ENCODE measurements at regions not wholly inside any gene's neighbourhood (a gene's known extent, or its start where the extent isn't known, plus 50 kb on each side); places are given as distances from the start of the nearest gene placed in this dataset.
"Not testable (repeated sequence)": the region's sequence is repeated elsewhere in the genome, so short reads cannot be mapped to it uniquely, and the experiment has no call there.

GRCh38 chr7:128561116-128561722 lies 84.7 kb downstream of the METTL2B start:
- DNase-seq (ENCODE audit: low spot score); FAIRE-seq: not testable (repeated sequence)

- FAIRE-seq; DNase-seq (ENCODE audit: low spot score): not testable (repeated sequence)
Measured at GRCh38 chr7:128562795-128563194, 86.2 kb downstream of the METTL2B start.

DNA sequence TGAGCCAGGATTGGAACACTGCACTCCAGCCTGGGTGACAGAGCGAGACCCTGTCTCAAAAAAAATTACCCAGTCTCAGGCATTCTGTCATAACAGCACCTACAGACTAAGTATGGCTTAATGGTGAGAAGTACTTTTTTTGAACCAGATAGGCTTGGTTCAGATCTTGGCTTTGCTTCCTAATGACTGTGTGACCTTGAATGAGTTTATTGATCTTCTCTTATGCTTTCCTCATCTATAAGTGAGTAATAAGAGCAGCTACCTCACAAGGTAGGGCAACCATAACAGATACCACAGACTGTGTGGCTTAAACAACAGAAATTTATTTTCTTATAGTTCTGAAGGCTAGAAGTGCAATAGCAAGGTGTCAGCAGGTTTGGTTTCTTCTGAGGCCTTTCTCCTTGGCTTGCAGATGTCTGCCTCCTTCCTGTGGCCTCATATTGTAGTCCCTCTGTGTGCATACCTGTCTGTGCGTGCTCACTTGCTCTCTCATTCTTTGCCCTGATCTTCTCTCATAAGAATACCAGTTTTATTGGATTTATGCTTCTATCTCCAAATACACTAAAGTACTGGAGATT lies 87.7 kb downstream of the METTL2B start:
- DNase-seq (ENCODE audit: low spot score); FAIRE-seq: not testable (repeated sequence)

DNA sequence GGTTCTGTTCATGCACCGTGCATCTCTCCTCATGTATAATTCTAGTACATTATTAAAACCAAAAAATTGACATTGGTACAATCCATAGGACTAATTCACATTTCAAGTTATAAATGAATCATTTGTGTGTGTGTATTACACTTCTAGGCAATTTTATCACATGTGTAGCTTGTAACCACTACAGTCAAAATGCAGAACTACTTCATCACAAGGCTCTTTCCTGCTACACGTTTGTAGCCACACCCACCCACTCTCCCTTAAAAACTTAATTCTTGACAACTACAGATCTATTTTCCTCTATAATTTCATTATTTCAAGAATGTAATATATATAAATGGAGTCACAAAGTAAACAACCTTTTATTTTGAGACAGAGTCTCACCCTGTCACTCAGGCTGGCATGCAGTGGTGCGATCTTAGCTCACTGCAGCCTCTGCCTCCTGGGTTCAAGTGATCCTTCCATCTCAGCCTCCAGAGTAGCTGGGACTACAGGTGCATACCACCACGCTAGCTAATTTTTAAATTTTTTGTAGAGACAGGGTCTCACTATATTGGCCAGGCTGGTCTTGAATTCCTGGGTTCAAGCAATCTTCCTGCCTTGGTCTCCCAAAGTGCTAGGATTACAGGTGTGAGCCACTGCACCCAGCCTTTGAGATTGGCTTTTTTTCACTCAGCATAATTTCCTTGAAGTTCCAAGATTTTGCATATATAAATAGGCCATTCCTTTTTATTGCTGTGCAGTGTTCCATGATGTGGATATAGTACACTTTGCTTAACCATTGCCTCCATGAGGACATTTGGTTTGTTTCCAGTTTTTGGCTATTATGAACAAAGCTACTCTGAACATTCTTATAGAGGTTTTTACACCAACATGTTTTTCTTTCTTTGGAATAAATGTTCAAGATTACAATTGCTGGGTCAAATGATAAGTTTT lies 88.7 kb downstream of the METTL2B start:
- not testable (repeated sequence) for FAIRE-seq; DNase-seq (ENCODE audit: low spot score)

DNA sequence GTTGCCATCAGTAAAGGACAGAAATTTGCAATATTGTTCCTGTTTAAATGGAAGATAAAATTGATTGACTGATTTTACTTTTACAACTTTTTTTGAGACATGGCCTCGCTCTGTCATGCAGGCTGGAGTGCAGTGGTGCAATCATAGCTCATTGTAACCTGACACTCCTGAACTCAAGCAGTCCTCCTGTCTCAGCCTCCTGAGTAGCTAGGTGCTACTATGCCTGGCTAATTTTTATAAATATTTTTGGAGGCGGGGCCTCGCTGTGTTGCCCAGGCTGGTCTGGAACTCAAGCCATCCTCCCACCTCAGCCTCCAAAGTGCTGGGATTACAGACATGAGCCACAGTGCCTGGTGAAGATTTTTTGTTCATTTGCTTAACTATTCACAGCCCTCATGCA lies 96.8 kb upstream of the GARIN1A start:
- not testable (repeated sequence) for FAIRE-seq; DNase-seq (ENCODE audit: low spot score)

DNA sequence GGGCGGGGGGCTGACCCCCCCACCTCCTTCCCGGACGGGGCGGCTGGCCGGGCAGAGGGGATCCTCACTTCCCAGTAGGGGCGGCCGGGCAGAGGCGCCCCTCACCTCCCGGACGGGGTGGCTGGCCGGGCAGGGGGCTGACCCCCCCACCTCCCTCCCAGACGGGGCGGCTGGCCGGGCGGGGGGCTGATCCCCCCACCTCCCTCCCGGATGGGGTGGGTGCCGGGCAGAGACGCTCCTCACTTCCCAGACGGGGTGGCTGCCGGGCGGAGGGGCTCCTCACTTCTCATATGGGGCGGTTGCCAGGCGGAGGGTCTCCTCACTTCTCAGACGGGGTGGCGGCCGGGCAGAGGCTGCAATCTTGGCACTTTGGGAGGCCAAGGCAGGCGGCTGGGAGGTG lies 95.1 kb upstream of the GARIN1A start:
- not testable (repeated sequence) for DNase-seq (ENCODE audit: low spot score); FAIRE-seq

GRCh38 chr7:128579843-128580242 lies 92.2 kb upstream of the GARIN1A start:
- FAIRE-seq; DNase-seq (ENCODE audit: low spot score): not testable (repeated sequence)

- not testable (repeated sequence) for DNase-seq (ENCODE audit: low spot score); FAIRE-seq
Measured at GRCh38 chr7:128581100-128581499, 91.0 kb upstream of the GARIN1A start.

DNA sequence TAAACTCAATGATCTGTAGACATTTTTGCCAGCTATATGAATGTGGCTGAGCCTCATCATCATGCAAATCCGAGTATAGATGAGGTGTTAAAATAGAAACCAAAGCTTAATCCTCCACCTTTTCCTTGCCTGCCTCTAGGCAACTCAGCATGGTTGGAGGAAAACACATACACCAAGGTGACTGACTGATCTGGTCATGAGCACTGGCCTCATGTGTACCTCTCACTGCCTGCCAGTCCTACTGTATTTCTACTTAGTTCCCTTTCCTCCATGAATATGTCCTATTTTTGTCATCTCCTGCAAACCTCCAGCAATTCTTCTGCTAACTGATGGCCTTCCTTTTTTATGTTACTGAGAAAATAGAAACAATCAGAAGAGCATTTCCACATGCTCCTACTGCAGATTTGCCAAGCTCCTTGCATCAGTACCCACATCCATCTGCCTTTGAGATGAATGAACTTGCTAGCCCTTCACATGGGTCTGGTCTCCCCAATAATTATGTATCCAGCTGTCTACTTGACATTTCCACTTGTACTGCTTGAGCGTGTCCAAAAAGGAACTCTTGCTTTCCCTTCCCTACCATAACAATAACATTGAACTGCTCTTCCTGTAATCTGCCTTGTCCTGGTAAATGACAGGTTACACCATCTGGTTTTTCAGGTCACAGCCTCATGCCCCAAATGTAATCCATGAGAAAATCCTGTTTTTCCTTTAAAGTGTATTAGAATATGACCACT lies 90.1 kb upstream of the GARIN1A start:
- not testable (repeated sequence) for FAIRE-seq; DNase-seq (ENCODE audit: low spot score)

DNA sequence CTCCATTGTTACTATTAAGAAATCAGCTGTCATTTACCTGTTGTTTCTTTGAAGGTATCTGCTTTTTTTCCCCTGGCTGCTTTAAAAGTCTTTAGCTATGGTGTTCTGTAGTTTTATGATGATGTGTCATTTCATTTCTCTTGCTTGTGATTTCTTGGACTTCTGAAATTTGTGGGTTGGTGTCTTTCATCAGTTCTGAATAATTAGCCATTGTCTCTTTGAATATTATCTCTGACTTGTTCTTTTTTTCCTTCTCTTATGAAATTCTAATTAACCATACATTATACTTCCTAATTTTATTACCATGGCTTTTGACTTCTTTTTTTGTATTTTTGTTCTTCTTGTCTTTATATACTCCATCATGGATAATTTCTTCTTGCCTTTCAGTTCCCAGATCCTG lies 85.4 kb upstream of the GARIN1A start:
- peak; percentile 21 for FAIRE-seq
- not testable (repeated sequence) for DNase-seq (ENCODE audit: low spot score)

DNA sequence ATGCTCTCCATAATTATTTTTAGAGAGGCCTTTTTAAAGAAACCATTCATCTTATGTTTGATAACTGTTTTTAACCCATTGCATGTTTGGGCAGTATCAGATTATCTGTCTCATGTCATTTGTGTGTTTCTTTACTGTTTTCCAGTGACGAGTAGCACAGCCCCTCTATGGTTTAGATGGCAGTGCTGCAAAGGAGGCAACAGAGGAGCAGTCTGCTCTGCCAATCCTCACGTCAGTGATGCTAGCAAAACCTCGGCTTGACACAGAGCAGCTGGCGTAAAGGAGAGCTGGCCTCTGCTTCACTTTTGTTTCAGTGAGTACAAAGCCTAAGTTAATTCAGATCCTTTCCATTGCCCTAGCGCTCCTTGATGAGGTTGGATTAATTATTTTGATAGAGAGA lies 80.4 kb upstream of the GARIN1A start:
- FAIRE-seq (no peak), DNase-seq (ENCODE audit: low spot score) (no peak)

DNA sequence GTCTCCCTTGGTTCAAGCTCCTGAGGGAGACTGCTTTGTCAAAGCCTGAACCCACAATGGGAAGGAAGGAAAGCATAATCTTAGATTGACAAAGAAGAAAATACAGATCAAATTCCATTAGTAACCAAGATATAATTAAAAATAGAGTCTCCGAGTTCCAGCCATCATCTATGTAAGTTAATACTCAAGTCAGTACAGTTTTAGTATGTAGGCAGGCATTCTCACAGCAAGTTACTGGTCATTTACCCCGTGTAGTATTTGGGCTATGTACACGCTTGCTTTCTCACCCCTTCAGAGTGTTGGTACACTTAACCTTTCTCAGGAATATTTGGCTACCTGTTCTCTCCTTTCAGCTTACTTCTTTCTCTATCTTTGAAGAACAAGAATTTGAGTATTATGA lies 79.9 kb upstream of the GARIN1A start:
- FAIRE-seq; DNase-seq (ENCODE audit: low spot score): not testable (repeated sequence)

DNA sequence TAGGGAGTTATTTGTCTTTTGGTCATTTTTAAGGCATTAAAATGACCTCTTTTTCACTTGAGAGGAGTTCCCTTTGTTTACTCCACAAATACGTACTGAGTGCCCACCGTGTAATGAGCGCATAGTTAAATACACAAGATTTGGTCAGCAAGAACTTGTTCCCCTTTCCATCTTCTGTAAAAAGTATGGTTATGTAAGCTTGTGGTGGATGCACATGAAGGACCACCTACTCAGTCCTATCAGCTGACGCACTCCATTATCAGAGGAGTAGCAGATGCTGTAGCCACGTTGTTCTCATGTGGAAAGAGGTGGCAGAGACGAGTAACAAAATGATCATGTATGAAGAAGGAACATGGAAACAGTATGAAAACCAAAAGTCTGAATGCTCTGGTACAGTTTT lies 78.0 kb upstream of the GARIN1A start:
- not testable (repeated sequence) for FAIRE-seq; DNase-seq (ENCODE audit: low spot score)

DNA sequence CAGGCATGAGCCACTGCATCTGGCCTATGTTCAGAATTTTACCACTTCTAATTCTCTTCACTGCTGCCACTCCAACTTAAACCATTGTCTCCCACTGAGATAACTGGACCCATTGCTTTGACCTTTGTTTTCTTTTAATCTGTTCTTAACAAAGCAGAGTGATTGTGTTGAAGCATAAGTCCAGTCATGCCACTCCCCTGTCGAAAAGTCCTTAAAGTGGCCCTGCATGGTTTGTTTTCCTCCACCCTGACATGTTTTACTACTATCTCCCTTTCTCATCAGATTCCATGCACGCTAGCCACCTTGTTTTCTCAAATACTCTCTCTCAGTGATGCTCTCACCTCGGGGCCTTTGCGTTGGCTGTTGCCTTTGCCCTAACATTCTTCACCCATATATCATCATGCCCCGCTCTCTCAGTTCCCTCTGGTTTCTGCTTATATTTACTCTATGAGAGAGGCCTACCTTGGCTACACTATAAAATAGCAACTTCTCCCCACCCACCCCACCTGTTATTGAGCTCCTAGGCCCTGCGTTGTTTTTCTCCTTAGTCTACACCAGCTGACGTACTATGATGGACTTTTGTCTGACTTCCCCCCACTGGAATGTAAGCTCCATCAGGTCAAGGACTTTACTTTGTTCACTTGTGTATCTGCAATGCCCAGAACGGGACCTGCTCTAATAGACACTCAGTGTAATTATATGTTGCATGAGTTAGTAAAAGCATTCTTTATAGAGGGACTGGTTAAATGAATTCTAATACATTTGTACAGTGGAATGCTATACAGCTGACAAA lies 75.6 kb upstream of the GARIN1A start:
- DNase-seq (ENCODE audit: low spot score); FAIRE-seq: not testable (repeated sequence)

GRCh38 chr7:128598946-128599345 lies 73.1 kb upstream of the GARIN1A start:
- not testable (repeated sequence) for DNase-seq (ENCODE audit: low spot score); FAIRE-seq

DNA sequence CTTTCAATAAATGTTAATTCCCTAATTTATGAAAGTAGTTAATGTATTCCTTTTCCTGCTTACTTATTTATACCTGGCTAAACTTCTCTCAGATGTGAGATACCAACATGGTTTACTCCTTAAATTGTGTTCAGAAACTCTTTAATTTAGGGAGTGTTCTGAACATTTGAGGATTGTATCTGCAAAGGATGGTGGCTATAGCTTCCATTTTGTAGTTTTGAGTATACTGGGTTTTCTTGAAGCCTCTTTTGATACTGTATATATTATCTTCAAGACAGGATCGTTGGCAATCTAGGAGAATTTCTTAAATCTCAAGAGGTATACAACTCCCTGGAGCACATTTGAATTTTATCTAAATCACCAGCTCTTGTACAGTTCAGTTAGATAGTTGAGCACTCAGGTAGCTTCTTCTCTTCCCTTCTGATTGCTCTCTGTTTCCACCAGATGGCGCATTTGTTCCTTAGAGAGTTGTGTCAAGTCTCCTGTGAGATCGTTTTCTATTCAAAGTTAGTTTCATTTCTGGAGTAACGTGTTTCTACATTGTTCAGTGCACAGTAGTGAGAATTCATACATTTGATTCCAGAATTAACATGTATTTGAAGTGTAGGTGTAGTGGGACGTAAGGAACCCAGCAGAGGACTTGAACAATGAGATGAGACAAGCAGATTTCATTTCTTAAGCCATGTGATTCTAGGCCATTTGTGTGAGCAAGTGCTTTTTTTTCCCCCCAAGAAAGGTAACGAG lies 63.2 kb upstream of the GARIN1A start:
- FAIRE-seq: peak; percentile 93
- DNase-seq (ENCODE audit: low spot score): peak; percentile 58

DNA sequence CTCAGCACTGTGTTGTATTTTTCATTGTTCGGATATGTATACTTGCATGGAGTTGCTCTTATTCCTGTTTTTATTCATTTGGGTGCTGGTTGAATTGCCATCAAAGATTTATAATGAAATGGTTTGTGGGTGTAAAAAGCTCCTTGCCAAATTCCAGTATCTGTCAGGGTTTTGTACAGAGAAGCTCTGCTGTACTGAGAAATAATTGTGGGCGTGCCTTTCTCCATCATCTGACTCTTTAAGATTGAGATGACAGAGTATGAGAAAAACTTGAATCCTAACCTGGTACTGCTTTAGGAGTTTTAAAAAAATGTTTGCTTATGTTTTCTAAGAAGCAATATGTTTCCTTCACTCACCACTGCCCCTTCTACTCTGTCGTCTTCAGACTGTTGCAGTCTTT lies 58.7 kb upstream of the GARIN1A start:
- not testable (repeated sequence) for DNase-seq (ENCODE audit: low spot score); FAIRE-seq

DNA sequence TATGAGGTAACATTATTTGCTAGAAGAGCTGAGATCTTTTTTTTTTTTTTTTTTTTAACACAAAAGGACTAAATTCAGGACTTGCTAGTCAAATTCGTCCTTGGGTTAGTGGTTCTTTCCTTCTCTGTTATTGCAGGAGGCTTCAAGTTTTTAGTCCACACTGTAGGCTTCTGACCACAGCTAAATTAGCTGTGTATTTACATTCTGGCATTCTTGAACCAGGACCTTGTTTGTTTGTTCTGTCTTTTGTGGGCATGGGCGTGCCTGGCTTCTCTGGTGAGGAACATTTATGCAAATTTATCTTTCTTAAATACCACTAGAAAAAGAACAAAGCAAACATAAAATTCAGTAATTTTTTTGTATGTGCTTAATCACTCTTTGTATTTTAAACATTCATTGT lies 57.3 kb upstream of the GARIN1A start:
- not testable (repeated sequence) for DNase-seq (ENCODE audit: low spot score); FAIRE-seq

GRCh38 chr7:128616799-128617198 lies 55.3 kb upstream of the GARIN1A start:
- not testable (repeated sequence) for FAIRE-seq

More at GRCh38 chr7:128616799-128617198, 55.3 kb upstream of the GARIN1A start:
- not testable (repeated sequence) for DNase-seq (ENCODE audit: low spot score)
